Activated CD4-positive, alpha-beta T cell treated with anti-CD3 and anti-CD28 coated beads, Interleukin-2, amount 10 ng/mL, durations not matched to agents 7 days and 5 days (primary cell): ENCODE measurements at regions not wholly inside any gene's neighbourhood (a gene's known extent, or its start where the extent isn't known, plus 50 kb on each side); places are given as distances from the start of the nearest gene placed in this dataset.
"Not testable (repeated sequence)": the region's sequence is repeated elsewhere in the genome, so short reads cannot be mapped to it uniquely, and the experiment has no call there.

ENCODE experiments used
- CTCF ChIA-PET: fragments of 350-600 bp; sonication (Branson Sonifier 250); formaldehyde crosslinking; loops from one replicate; lab custom pipeline; 2021; ENCODE audit warnings: antibody characterized with exemption; lab: Charles Lee
- POLR2A ChIA-PET: fragments of 350-600 bp; sonication (Branson Sonifier 250); formaldehyde crosslinking; loops from one replicate; lab custom pipeline; 2021; ENCODE audit warnings: antibody characterized with exemption; lab: Charles Lee
- DNase-seq: peaks from one replicate; pipeline ENCODE4 v3.0.0-alpha.2; 2020
- H3K27ac Mint-ChIP-seq: one replicate; pipeline ENCODE4 v1.8.0; 2021; ENCODE audit warnings: mild to moderate bottlenecking, moderate library complexity, mixed read lengths
- H3K27me3 Mint-ChIP-seq: one replicate; pipeline ENCODE4 v1.8.0; 2021; ENCODE audit warnings: mixed read lengths
- H3K36me3 Mint-ChIP-seq: one replicate; pipeline ENCODE4 v1.8.0; 2021; ENCODE audit warnings: low read depth, mixed read lengths
- H3K4me1 Mint-ChIP-seq: one replicate; pipeline ENCODE4 v1.8.0; 2021; ENCODE audit warnings: mixed read lengths
- H3K4me3 Mint-ChIP-seq: one replicate; pipeline ENCODE4 v1.8.0; 2021; ENCODE audit warnings: mild to moderate bottlenecking, moderate library complexity, mixed read lengths
- H3K9me3 Mint-ChIP-seq: one replicate; pipeline ENCODE4 v1.8.0; 2021; ENCODE audit warnings: mixed read lengths

GRCh38 chr22:26082866-26083265, 86.4 kb upstream of the SEZ6L start:
- H3K27ac Mint-ChIP-seq, result no peak overlapping the region
- no peaks in the 10 kb centered on the region for H3K4me1 Mint-ChIP-seq
- H3K27me3 Mint-ChIP-seq, result peaks cover 2% of the 10 kb centered on the region
- ChIA-PET CTCF (no interaction called here), POLR2A (no interaction called here)
- H3K9me3 Mint-ChIP-seq, result no peaks in the 10 kb centered on the region
- no peak for DNase-seq
- H3K36me3 Mint-ChIP-seq, result no peaks in the 10 kb centered on the region
- no peak overlapping the region for H3K4me3 Mint-ChIP-seq

- peaks cover 2% of the 10 kb centered on the region for H3K27me3 Mint-ChIP-seq
- H3K4me1 Mint-ChIP-seq, result no peaks in the 10 kb centered on the region
- H3K9me3 Mint-ChIP-seq, result no peaks in the 10 kb centered on the region
- H3K4me3 Mint-ChIP-seq, result no peak overlapping the region
- no peaks in the 10 kb centered on the region for H3K36me3 Mint-ChIP-seq
- POLR2A ChIA-PET, result no interaction called here
- no peak overlapping the region for H3K27ac Mint-ChIP-seq
- DNase-seq, result no peak
- CTCF ChIA-PET, result interaction anchor here (0.6 kb wide), 1 partner anchor 80 kb away, joined by 4 read pairs; no protein-coding TSS in a partner anchor
These were observed 82.9 kb upstream of the SEZ6L start for GRCh38 chr22:26086359-26086758.

- H3K27ac Mint-ChIP-seq, result no peak overlapping the region
- H3K4me3 Mint-ChIP-seq, result no peak overlapping the region
- no peaks in the 10 kb centered on the region for H3K9me3 Mint-ChIP-seq
- ChIA-PET CTCF (no interaction called here), POLR2A (no interaction called here)
- H3K4me1 Mint-ChIP-seq, result no peaks in the 10 kb centered on the region
- no peak for DNase-seq
- H3K27me3 Mint-ChIP-seq, result peaks cover 2% of the 10 kb centered on the region
- H3K36me3 Mint-ChIP-seq, result no peaks in the 10 kb centered on the region
These were observed 81.4 kb upstream of the SEZ6L start for GRCh38 chr22:26087816-26088215.

- no peak for DNase-seq
- H3K9me3 Mint-ChIP-seq, result no peaks in the 10 kb centered on the region
- POLR2A ChIA-PET, result no interaction called here
- H3K36me3 Mint-ChIP-seq, result no peaks in the 10 kb centered on the region
- no peak overlapping the region for H3K27ac Mint-ChIP-seq
- CTCF ChIA-PET, result no interaction called here
- H3K27me3 Mint-ChIP-seq, result peaks cover under 1% of the 10 kb centered on the region
- no peak overlapping the region for H3K4me3 Mint-ChIP-seq
- no peaks in the 10 kb centered on the region for H3K4me1 Mint-ChIP-seq
These were observed 78.4 kb upstream of the SEZ6L start for GRCh38 chr22:26090821-26091220.

- H3K27me3 Mint-ChIP-seq, H3K27ac Mint-ChIP-seq, H3K4me1 Mint-ChIP-seq, DNase-seq, H3K9me3 Mint-ChIP-seq, H3K4me3 Mint-ChIP-seq, CTCF ChIA-PET, H3K36me3 Mint-ChIP-seq, POLR2A ChIA-PET: not testable (repeated sequence)
These were observed 74.8 kb upstream of the SEZ6L start for GRCh38 chr22:26094497-26094896.

GRCh38 chr22:26095256-26095956, 73.9 kb upstream of the SEZ6L start:
- CTCF ChIA-PET, result no interaction called here

GRCh38 chr22:26097411-26097810, 71.9 kb upstream of the SEZ6L start:
- no peak for DNase-seq
- ChIA-PET POLR2A (no interaction called here), CTCF (no interaction called here)
- Mint-ChIP-seq H3K4me1 (no peaks in the 10 kb centered on the region), H3K4me3 (no peak overlapping the region), H3K9me3 (no peaks in the 10 kb centered on the region), H3K27ac (no peak overlapping the region), H3K27me3 (no peaks in the 10 kb centered on the region), H3K36me3 (no peaks in the 10 kb centered on the region)

More at GRCh38 chr22:26095256-26095956, 73.9 kb upstream of the SEZ6L start:
- H3K27me3 Mint-ChIP-seq, result no peaks in the 10 kb centered on the region
- no peak overlapping the region for H3K27ac Mint-ChIP-seq
- DNase-seq, result no peak
- H3K36me3 Mint-ChIP-seq, result no peaks in the 10 kb centered on the region
- no peak overlapping the region for H3K4me3 Mint-ChIP-seq
- H3K4me1 Mint-ChIP-seq, result no peaks in the 10 kb centered on the region
- POLR2A ChIA-PET, result no interaction called here
- H3K9me3 Mint-ChIP-seq, result no peaks in the 10 kb centered on the region

GRCh38 chr22:26097840-26098239, 71.4 kb upstream of the SEZ6L start:
- Mint-ChIP-seq H3K27ac (no peak overlapping the region), H3K36me3 (no peaks in the 10 kb centered on the region), H3K4me1 (no peaks in the 10 kb centered on the region), H3K27me3 (no peaks in the 10 kb centered on the region), H3K4me3 (no peak overlapping the region), H3K9me3 (no peaks in the 10 kb centered on the region)
- POLR2A ChIA-PET, result no interaction called here
- CTCF ChIA-PET, result no interaction called here
- no peak for DNase-seq

- H3K9me3 Mint-ChIP-seq, result no peaks in the 10 kb centered on the region
- CTCF ChIA-PET, result no interaction called here
- H3K4me3 Mint-ChIP-seq, result no peak overlapping the region
- no peak overlapping the region for H3K27ac Mint-ChIP-seq
- no peaks in the 10 kb centered on the region for H3K4me1 Mint-ChIP-seq
- no peak for DNase-seq
- POLR2A ChIA-PET, result no interaction called here
- H3K27me3 Mint-ChIP-seq, result no peaks in the 10 kb centered on the region
- no peaks in the 10 kb centered on the region for H3K36me3 Mint-ChIP-seq
These were observed 66.2 kb upstream of the SEZ6L start for GRCh38 chr22:26103023-26103422.

- no peak for DNase-seq
- H3K9me3 Mint-ChIP-seq, result no peaks in the 10 kb centered on the region
- POLR2A ChIA-PET, result no interaction called here
- H3K36me3 Mint-ChIP-seq, result no peaks in the 10 kb centered on the region
- H3K4me3 Mint-ChIP-seq, result no peak overlapping the region
- no peak overlapping the region for H3K27ac Mint-ChIP-seq
- no peaks in the 10 kb centered on the region for H3K27me3 Mint-ChIP-seq
- CTCF ChIA-PET, result no interaction called here
- no peaks in the 10 kb centered on the region for H3K4me1 Mint-ChIP-seq
These were observed 62.9 kb upstream of the SEZ6L start for GRCh38 chr22:26106412-26106811.

GRCh38 chr22:26109686-26110315, 59.5 kb upstream of the SEZ6L start:
- no peak overlapping the region for H3K27ac Mint-ChIP-seq
- DNase-seq, result no peak
- CTCF ChIA-PET, result no interaction called here
- no peaks in the 10 kb centered on the region for H3K36me3 Mint-ChIP-seq
- H3K27me3 Mint-ChIP-seq, result peaks cover 4% of the 10 kb centered on the region
- POLR2A ChIA-PET, result no interaction called here
- no peak overlapping the region for H3K4me3 Mint-ChIP-seq
- H3K4me1 Mint-ChIP-seq, result no peaks in the 10 kb centered on the region
- H3K9me3 Mint-ChIP-seq, result no peaks in the 10 kb centered on the region

GRCh38 chr22:26114826-26115225, 54.4 kb upstream of the SEZ6L start:
- H3K4me1 Mint-ChIP-seq, result no peaks in the 10 kb centered on the region
- H3K27me3 Mint-ChIP-seq, result peaks cover 9% of the 10 kb centered on the region
- H3K36me3 Mint-ChIP-seq, result no peaks in the 10 kb centered on the region
- POLR2A ChIA-PET, result no interaction called here
- CTCF ChIA-PET, result no interaction called here
- H3K9me3 Mint-ChIP-seq, result no peaks in the 10 kb centered on the region
- no peak overlapping the region for H3K27ac Mint-ChIP-seq
- no peak for DNase-seq
- H3K4me3 Mint-ChIP-seq, result no peak overlapping the region

- Mint-ChIP-seq H3K27me3 (peaks cover 13% of the 10 kb centered on the region), H3K4me3 (no peak overlapping the region), H3K27ac (no peak overlapping the region), H3K4me1 (no peaks in the 10 kb centered on the region), H3K9me3 (no peaks in the 10 kb centered on the region), H3K36me3 (no peaks in the 10 kb centered on the region)
- POLR2A ChIA-PET, result no interaction called here
- no peak for DNase-seq
- CTCF ChIA-PET, result interaction anchor here (0.7 kb wide), 1 partner anchor 1631 kb away, joined by 4 read pairs; no protein-coding TSS in a partner anchor
These were observed 54.0 kb upstream of the SEZ6L start for GRCh38 chr22:26115266-26115665.
